Transverse colon (tissue), 4 donors: ENCODE measurements at regions not wholly inside any gene's neighbourhood (a gene's known extent, or its start where the extent isn't known, plus 50 kb on each side); places are given as distances from the start of the nearest gene placed in this dataset.

ENCODE experiments used
- CTCF ChIP-seq, 5 experiments: fragments of 200-600 bp in 3 of 5; fragments of 450-650 bp in 2 of 5; sonication (generic) in 3 of 5; IDR thresholded peaks; 1 replicate in 2 of 5; 2 replicates in 3 of 5; pipeline ENCODE4 v1.5.1; 2016 to 2017; ENCODE audit warnings: antibody characterized with exemption in 5 of 5, inconsistent platforms in 3 of 5, mild to moderate bottlenecking in 2 of 5, moderate library complexity in 1 of 5
- POLR2A ChIP-seq: fragments of 450-650 bp; IDR thresholded peaks from one replicate; pipeline ENCODE4 v1.6.1; 2016; ENCODE audit warnings: antibody characterized with exemption, mild to moderate bottlenecking, moderate library complexity
- POLR2AphosphoS5 ChIP-seq, 3 donors: sonication (generic); formaldehyde crosslinking; IDR thresholded peaks; one replicate each; pipeline ENCODE4 v1.6.1; 2016; ENCODE audit warnings: antibody characterized with exemption in 3 of 3

GRCh38 chr3:167188592-167188991 lies 191.5 kb downstream of the ZBBX start:
- TF ChIP-seq POLR2A, result no peak
- no peak for TF ChIP-seq POLR2AphosphoS5 (IDR thresholded peaks at IDR 0.05)
- TF ChIP-seq CTCF (IDR thresholded peaks at IDR 0.05), result no peak
